ENCODE measurements at regions not wholly inside any gene's neighbourhood (a gene's known extent, or its start where the extent isn't known, plus 50 kb on each side); places are given as distances from the start of the nearest gene placed in this dataset.

- TF ChIP-seq, protein P1, sequence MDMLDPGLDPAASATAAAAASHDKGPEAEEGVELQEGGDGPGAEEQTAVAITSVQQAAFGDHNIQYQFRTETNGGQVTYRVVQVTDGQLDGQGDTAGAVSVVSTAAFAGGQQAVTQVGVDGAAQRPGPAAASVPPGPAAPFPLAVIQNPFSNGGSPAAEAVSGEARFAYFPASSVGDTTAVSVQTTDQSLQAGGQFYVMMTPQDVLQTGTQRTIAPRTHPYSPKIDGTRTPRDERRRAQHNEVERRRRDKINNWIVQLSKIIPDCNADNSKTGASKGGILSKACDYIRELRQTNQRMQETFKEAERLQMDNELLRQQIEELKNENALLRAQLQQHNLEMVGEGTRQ (IDR thresholded peaks at IDR 0.05), result no peak
- TF ChIP-seq, protein P2, sequence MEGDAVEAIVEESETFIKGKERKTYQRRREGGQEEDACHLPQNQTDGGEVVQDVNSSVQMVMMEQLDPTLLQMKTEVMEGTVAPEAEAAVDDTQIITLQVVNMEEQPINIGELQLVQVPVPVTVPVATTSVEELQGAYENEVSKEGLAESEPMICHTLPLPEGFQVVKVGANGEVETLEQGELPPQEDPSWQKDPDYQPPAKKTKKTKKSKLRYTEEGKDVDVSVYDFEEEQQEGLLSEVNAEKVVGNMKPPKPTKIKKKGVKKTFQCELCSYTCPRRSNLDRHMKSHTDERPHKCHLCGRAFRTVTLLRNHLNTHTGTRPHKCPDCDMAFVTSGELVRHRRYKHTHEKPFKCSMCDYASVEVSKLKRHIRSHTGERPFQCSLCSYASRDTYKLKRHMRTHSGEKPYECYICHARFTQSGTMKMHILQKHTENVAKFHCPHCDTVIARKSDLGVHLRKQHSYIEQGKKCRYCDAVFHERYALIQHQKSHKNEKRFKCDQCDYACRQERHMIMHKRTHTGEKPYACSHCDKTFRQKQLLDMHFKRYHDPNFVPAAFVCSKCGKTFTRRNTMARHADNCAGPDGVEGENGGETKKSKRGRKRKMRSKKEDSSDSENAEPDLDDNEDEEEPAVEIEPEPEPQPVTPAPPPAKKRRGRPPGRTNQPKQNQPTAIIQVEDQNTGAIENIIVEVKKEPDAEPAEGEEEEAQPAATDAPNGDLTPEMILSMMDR (IDR thresholded peaks at IDR 0.05), result no peak
- TF ChIP-seq MYC (IDR thresholded peaks at IDR 0.05; ENCODE audit: borderline replicate concordance, low read length) (no peak), RFX5 (IDR thresholded peaks at IDR 0.05) (no peak), HDAC2 (IDR thresholded peaks at IDR 0.05) (no peak), EP300 (IDR thresholded peaks at IDR 0.05) (no peak), POLR2A (IDR thresholded peaks at IDR 0.05; ENCODE audit: low read length) (no peak)
- TF ChIP-seq, protein P3, sequence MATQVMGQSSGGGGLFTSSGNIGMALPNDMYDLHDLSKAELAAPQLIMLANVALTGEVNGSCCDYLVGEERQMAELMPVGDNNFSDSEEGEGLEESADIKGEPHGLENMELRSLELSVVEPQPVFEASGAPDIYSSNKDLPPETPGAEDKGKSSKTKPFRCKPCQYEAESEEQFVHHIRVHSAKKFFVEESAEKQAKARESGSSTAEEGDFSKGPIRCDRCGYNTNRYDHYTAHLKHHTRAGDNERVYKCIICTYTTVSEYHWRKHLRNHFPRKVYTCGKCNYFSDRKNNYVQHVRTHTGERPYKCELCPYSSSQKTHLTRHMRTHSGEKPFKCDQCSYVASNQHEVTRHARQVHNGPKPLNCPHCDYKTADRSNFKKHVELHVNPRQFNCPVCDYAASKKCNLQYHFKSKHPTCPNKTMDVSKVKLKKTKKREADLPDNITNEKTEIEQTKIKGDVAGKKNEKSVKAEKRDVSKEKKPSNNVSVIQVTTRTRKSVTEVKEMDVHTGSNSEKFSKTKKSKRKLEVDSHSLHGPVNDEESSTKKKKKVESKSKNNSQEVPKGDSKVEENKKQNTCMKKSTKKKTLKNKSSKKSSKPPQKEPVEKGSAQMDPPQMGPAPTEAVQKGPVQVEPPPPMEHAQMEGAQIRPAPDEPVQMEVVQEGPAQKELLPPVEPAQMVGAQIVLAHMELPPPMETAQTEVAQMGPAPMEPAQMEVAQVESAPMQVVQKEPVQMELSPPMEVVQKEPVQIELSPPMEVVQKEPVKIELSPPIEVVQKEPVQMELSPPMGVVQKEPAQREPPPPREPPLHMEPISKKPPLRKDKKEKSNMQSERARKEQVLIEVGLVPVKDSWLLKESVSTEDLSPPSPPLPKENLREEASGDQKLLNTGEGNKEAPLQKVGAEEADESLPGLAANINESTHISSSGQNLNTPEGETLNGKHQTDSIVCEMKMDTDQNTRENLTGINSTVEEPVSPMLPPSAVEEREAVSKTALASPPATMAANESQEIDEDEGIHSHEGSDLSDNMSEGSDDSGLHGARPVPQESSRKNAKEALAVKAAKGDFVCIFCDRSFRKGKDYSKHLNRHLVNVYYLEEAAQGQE (IDR thresholded peaks at IDR 0.05), result no peak
- TF ChIP-seq, protein P4, sequence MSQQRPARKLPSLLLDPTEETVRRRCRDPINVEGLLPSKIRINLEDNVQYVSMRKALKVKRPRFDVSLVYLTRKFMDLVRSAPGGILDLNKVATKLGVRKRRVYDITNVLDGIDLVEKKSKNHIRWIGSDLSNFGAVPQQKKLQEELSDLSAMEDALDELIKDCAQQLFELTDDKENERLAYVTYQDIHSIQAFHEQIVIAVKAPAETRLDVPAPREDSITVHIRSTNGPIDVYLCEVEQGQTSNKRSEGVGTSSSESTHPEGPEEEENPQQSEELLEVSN (IDR thresholded peaks at IDR 0.05; ENCODE audit: borderline replicate concordance, low read depth), result no peak
Observed at GRCh38 chr9:88810826-88811225, 180.4 kb upstream of the S1PR3 start.
